ENCODE measurements at regions not wholly inside any gene's neighbourhood (a gene's known extent, or its start where the extent isn't known, plus 50 kb on each side); places are given as distances from the start of the nearest gene placed in this dataset.

DNA sequence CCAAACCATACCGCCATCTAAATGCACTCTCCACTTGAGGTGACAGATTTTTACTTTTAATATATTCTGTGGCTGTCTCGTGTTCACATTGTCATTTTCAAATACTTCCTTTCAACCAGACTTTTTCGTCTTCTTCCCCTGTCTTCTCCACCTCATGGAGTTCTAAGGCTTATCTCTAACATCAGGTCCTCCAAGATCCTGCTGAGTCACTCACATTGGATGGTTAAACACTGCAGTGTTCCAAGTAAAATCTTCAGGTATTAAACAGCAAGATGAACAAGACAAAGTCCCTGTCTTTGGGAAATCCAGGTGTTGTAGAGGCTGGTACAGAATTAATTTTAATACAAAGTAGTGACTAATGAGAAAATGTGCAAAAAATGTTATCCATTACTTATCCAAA lies 330.2 kb upstream of the KIF2B start:
- H3K9me3 Mint-ChIP-seq = peaks cover 47% of the 10 kb centered on the region
- no peak for DNase-seq
- H3K27me3 Mint-ChIP-seq (ENCODE audit: insufficient read depth) = no peaks in the 10 kb centered on the region
- no peaks in the 10 kb centered on the region for H3K4me1 Mint-ChIP-seq (ENCODE audit: low read depth)
- no peak overlapping the region for H3K27ac Mint-ChIP-seq
- no peak for TF ChIP-seq CTCF (IDR thresholded peaks at IDR 0.05)
- H3K36me3 Mint-ChIP-seq (ENCODE audit: low read depth) = no peaks in the 10 kb centered on the region
- no peak overlapping the region for H3K4me3 Mint-ChIP-seq

- Mint-ChIP-seq H3K27ac (no peak overlapping the region), H3K9me3 (peaks cover 40% of the 10 kb centered on the region), H3K36me3 (ENCODE audit: low read depth) (no peaks in the 10 kb centered on the region), H3K4me3 (no peak overlapping the region), H3K27me3 (ENCODE audit: insufficient read depth) (no peaks in the 10 kb centered on the region), H3K4me1 (ENCODE audit: low read depth) (no peaks in the 10 kb centered on the region)
- TF ChIP-seq CTCF (IDR thresholded peaks at IDR 0.05) = no peak
- no peak for DNase-seq
These were observed 332.2 kb upstream of the KIF2B start for GRCh38 chr17:53490447-53490968.

GRCh38 chr17:53483704-53484103 lies 339.0 kb upstream of the KIF2B start:
- Mint-ChIP-seq H3K4me3 (no peak overlapping the region), H3K27ac (no peak overlapping the region), H3K27me3 (ENCODE audit: insufficient read depth) (no peaks in the 10 kb centered on the region), H3K9me3 (peaks cover 33% of the 10 kb centered on the region), H3K4me1 (ENCODE audit: low read depth) (no peaks in the 10 kb centered on the region), H3K36me3 (ENCODE audit: low read depth) (peaks cover 5% of the 10 kb centered on the region; the same call in 1 of the 2 replicates)
- no peak for TF ChIP-seq CTCF (IDR thresholded peaks at IDR 0.05)
- DNase-seq = no peak

DNA sequence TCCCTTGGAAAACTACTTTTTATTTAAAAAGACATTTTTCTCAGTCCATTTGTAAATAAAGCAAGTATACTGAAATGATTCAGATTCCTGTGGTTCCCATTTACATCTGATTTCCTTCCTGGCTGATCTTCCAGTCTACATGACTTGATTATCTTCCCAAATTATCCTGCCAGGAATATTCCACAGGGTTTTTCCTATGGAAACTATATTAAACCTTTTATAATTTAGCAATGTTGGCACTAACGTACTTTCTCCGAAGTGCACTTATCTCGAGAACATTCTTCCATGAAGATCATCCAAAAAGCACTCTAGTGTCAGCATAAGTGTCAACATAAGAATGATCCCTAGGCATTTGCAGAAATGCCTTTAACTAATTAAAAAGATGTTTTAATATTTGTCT lies 347.7 kb upstream of the KIF2B start:
- no peaks in the 10 kb centered on the region for H3K36me3 Mint-ChIP-seq (ENCODE audit: low read depth)
- peaks cover 39% of the 10 kb centered on the region for H3K9me3 Mint-ChIP-seq
- no peak for TF ChIP-seq CTCF (IDR thresholded peaks at IDR 0.05)
- H3K27me3 Mint-ChIP-seq (ENCODE audit: insufficient read depth) = no peaks in the 10 kb centered on the region
- no peak for DNase-seq
- H3K27ac Mint-ChIP-seq = no peak overlapping the region
- no peak overlapping the region for H3K4me3 Mint-ChIP-seq
- no peaks in the 10 kb centered on the region for H3K4me1 Mint-ChIP-seq (ENCODE audit: low read depth)

GRCh38 chr17:53472586-53472985 lies 350.1 kb upstream of the KIF2B start:
- Mint-ChIP-seq H3K9me3 (peaks cover 50% of the 10 kb centered on the region), H3K27me3 (ENCODE audit: insufficient read depth) (no peaks in the 10 kb centered on the region; the same call in 1 of the 2 replicates), H3K4me1 (ENCODE audit: low read depth) (no peaks in the 10 kb centered on the region), H3K4me3 (no peak overlapping the region), H3K27ac (no peak overlapping the region), H3K36me3 (ENCODE audit: low read depth) (no peaks in the 10 kb centered on the region)
- TF ChIP-seq CTCF (IDR thresholded peaks at IDR 0.05) = no peak
- DNase-seq = no peak

- peaks cover 53% of the 10 kb centered on the region for H3K9me3 Mint-ChIP-seq
- H3K36me3 Mint-ChIP-seq (ENCODE audit: low read depth) = no peaks in the 10 kb centered on the region
- no peak overlapping the region for H3K4me3 Mint-ChIP-seq
- no peak for DNase-seq
- no peaks in the 10 kb centered on the region; the same call in 1 of the 2 replicates for H3K27me3 Mint-ChIP-seq (ENCODE audit: insufficient read depth)
- TF ChIP-seq CTCF (IDR thresholded peaks at IDR 0.05) = no peak
- H3K4me1 Mint-ChIP-seq (ENCODE audit: low read depth) = no peaks in the 10 kb centered on the region
- no peak overlapping the region for H3K27ac Mint-ChIP-seq
These were observed 351.2 kb upstream of the KIF2B start for GRCh38 chr17:53471514-53471913.
